ENCODE measurements at regions not wholly inside any gene's neighbourhood (a gene's known extent, or its start where the extent isn't known, plus 50 kb on each side); places are given as distances from the start of the nearest gene placed in this dataset.

- TF ChIP-seq, protein P1, sequence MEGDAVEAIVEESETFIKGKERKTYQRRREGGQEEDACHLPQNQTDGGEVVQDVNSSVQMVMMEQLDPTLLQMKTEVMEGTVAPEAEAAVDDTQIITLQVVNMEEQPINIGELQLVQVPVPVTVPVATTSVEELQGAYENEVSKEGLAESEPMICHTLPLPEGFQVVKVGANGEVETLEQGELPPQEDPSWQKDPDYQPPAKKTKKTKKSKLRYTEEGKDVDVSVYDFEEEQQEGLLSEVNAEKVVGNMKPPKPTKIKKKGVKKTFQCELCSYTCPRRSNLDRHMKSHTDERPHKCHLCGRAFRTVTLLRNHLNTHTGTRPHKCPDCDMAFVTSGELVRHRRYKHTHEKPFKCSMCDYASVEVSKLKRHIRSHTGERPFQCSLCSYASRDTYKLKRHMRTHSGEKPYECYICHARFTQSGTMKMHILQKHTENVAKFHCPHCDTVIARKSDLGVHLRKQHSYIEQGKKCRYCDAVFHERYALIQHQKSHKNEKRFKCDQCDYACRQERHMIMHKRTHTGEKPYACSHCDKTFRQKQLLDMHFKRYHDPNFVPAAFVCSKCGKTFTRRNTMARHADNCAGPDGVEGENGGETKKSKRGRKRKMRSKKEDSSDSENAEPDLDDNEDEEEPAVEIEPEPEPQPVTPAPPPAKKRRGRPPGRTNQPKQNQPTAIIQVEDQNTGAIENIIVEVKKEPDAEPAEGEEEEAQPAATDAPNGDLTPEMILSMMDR (IDR thresholded peaks at IDR 0.05) = no peak
- TF ChIP-seq POLR2A (IDR thresholded peaks at IDR 0.05) = no peak
These were observed 83.7 kb upstream of the ADRA2C start for GRCh38 chr4:3682236-3683076.

Data from body of pancreas (tissue), 4 donors.